Psoas muscle (tissue), 7 donors: ENCODE measurements at regions not wholly inside any gene's neighbourhood (a gene's known extent, or its start where the extent isn't known, plus 50 kb on each side); places are given as distances from the start of the nearest gene placed in this dataset.

Source experiments
- ATAC-seq, 4 donors: fragments of 200-7000 bp; cut with Tn5 transposase; one replicate each; pipeline ENCODE4 v1.9.1; 2020; ENCODE audit warnings: moderate library complexity in 3 of 4, mild to moderate bottlenecking in 2 of 4
- DNase-seq, 2 donors: peaks; one replicate each; pipeline ENCODE4 v3.0.0-alpha.2; 2020
- H3K27ac ChIP-seq: fragments of 200-600 bp; one replicate; pipeline ENCODE4 v1.8.0; 2022
- H3K27me3 ChIP-seq, 3 donors: fragments of 200-600 bp in 1 of 3; one replicate each; pipeline versions ENCODE4 v1.6.1 to v1.8.0; 2013 to 2022; ENCODE audit warnings: low read length in 2 of 3, mild to moderate bottlenecking in 2 of 3, moderate library complexity in 1 of 3; ENCODE audit not compliant: insufficient read depth in 3 of 3
- H3K36me3 ChIP-seq, 2 donors: fragments of 200-600 bp in 1 of 2; one replicate each; pipeline versions ENCODE4 v1.6.1 to v1.8.0; 2013 to 2022; ENCODE audit warnings: low read depth in 1 of 2, mild to moderate bottlenecking in 1 of 2, moderate library complexity in 1 of 2; ENCODE audit not compliant: insufficient read depth in 1 of 2
- H3K4me1 ChIP-seq: fragments of 200-600 bp; one replicate; pipeline ENCODE4 v1.8.0; 2022
- H3K4me3 ChIP-seq: fragments of 200-600 bp; one replicate; pipeline ENCODE4 v1.8.0; 2022; ENCODE audit warnings: mild to moderate bottlenecking
- H3K9me3 ChIP-seq: fragments of 200-600 bp; one replicate; pipeline ENCODE4 v1.8.0; 2022
- CTCF ChIP-seq: fragments of 200-600 bp; IDR thresholded peaks from one replicate; pipeline ENCODE4 v1.8.0; 2022; ENCODE audit warnings: antibody characterized with exemption
- WGBS, 3 donors: extraction: QIAGEN DNeasy Blood & Tissue Kit; methylation state at CpG; one replicate each; pipeline versions ENCODE4 v1.1.6 to v1.1.7; 2013; 5-methylcytosine and 5-hydroxymethylcytosine counted together
- intact Hi-C, 2 donors: fragments of 100-400 bp; cut with DNase I; formaldehyde crosslinking; loops; one replicate each; pipeline versions ENCODE4 v1.11.0 to v1.14.2; 2022
- donor health status: healthy with polysubstance abuse.
- donor health status: DM: no; HTN: no; CAD: no; lungs with moderate emphysema.
- donor health status: Bipolar disorder and iron deficiency.
- donor health status: healthy.
- donor health status: DM: yes; HTN: yes; CAD: no.
- donor health status: DM: no; HTN: no; CAD: no.
- donor health status: DM: yes; HTN: yes; CAD: no.

- DNase-seq (no peak), ATAC-seq (no peak)
- Histone ChIP-seq H3K4me3 (no peak overlapping the region), H3K4me1 (no peaks in the 10 kb centered on the region), H3K27me3 (peaks cover 0 to 3% (median 1%) of the 10 kb centered on the region in 3 donors), H3K27ac (no peak overlapping the region), H3K36me3 (no peaks in the 10 kb centered on the region), H3K9me3 (no peaks in the 10 kb centered on the region)
- intact Hi-C loops, result no loop called here
- TF ChIP-seq CTCF, result no peak
- WGBS, 3 donors, result 44 to 61% (median 57%) methylated on average over 3 of the region's 3 CpGs
These were observed 1195.3 kb downstream of the EFNB2 start for GRCh38 chr13:105340061-105340606.

GRCh38 chr13:105338773-105339172, 1196.7 kb downstream of the EFNB2 start:
- Histone ChIP-seq H3K4me3 (no peak overlapping the region), H3K9me3 (no peaks in the 10 kb centered on the region), H3K4me1 (no peaks in the 10 kb centered on the region), H3K27ac (no peak overlapping the region), H3K27me3 (peaks cover 0 to 2% (median 1%) of the 10 kb centered on the region in 3 donors), H3K36me3 (no peaks in the 10 kb centered on the region)
- TF ChIP-seq CTCF, result no peak
- DNase-seq, result no peak
- WGBS, 3 donors, result 86 to 95% (median 88%) methylated on average over 2 of the region's 2 CpGs
- no peak for ATAC-seq
- intact Hi-C loops, result no loop called here

- TF ChIP-seq CTCF, result no peak
- Histone ChIP-seq H3K9me3 (no peaks in the 10 kb centered on the region), H3K4me3 (no peak overlapping the region), H3K27ac (no peak overlapping the region), H3K36me3 (no peaks in the 10 kb centered on the region), H3K4me1 (no peaks in the 10 kb centered on the region), H3K27me3 (peaks cover 0 to 1% (median 0%) of the 10 kb centered on the region in 3 donors)
- DNase-seq, result no peak
- ATAC-seq, result no peak
- 50 to 58% (median 52%) methylated on average over 6 of the region's 6 CpGs for WGBS, 3 donors
- intact Hi-C loops, result no loop called here
These were observed 1197.5 kb downstream of the EFNB2 start for GRCh38 chr13:105338006-105338405.

- no peak for ATAC-seq
These were observed 1198.5 kb downstream of the EFNB2 start for GRCh38 chr13:105336706-105337576.

More at GRCh38 chr13:105336706-105337576, 1198.5 kb downstream of the EFNB2 start:
- TF ChIP-seq CTCF, result no peak
- 52 to 60% (median 59%) methylated on average over 7 of the region's 7 CpGs for WGBS, 3 donors
- H3K27me3 ChIP-seq, result peaks cover 0 to 1% (median 0%) of the 10 kb centered on the region in 3 donors
- intact Hi-C loops, result no loop called here
- H3K36me3 ChIP-seq, result no peaks in the 10 kb centered on the region
- no peak overlapping the region for H3K27ac ChIP-seq
- DNase-seq, result no peak
- H3K4me1 ChIP-seq, result no peaks in the 10 kb centered on the region
- H3K4me3 ChIP-seq, result no peak overlapping the region
- H3K9me3 ChIP-seq, result no peaks in the 10 kb centered on the region
